ENCODE measurements at regions not wholly inside any gene's neighbourhood (a gene's known extent, or its start where the extent isn't known, plus 50 kb on each side); places are given as distances from the start of the nearest gene placed in this dataset.
"Not testable (repeated sequence)": the region's sequence is repeated elsewhere in the genome, so short reads cannot be mapped to it uniquely, and the experiment has no call there.

DNA sequence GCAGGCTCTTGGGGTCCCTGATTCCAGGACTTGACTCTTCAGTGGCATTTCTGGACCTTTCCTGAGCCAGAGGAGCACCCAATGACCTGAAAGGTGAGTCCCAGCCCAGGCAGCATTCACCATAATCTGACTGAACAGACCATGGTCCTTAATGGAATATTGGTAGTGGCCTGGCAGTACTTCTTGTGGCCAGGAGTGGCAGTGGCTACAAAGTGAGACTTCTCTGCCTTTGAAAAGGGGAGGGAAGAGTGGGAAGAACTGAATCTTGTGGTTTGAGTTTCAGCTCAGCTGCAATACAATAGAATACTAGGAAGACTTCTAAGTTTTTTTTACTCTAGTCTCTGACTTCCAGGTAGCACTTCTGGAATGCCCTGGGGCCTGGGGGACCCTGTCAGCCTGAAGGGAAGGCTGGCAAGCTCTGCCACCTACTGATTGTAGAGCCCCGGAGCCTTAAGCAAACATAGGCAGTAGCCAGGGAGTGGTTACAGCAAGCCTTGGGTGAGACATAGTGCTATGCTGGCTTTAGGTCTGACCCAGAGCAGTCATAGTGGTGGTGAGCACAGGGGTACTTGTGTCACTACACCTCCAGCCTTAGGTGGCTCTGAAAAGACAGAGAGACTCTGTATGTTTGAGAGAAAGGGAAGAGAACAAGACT is 674.2 kb upstream of the MANEA start:
- Histone ChIP-seq H3K27ac (no peak overlapping the region), H3K36me3 (no peaks in the 10 kb centered on the region), H3K4me3 (no peak overlapping the region), H3K27me3 (no peaks in the 10 kb centered on the region), H3K9me3 (no peaks in the 10 kb centered on the region), H3K4me1 (no peaks in the 10 kb centered on the region)
- WGBS (ENCODE audit: insufficient coverage, low coverage, low lambda C conversion rate, missing lambda C conversion rate) = 13% methylated on average over 1 of the region's 1 CpG
- TF ChIP-seq, protein P1, sequence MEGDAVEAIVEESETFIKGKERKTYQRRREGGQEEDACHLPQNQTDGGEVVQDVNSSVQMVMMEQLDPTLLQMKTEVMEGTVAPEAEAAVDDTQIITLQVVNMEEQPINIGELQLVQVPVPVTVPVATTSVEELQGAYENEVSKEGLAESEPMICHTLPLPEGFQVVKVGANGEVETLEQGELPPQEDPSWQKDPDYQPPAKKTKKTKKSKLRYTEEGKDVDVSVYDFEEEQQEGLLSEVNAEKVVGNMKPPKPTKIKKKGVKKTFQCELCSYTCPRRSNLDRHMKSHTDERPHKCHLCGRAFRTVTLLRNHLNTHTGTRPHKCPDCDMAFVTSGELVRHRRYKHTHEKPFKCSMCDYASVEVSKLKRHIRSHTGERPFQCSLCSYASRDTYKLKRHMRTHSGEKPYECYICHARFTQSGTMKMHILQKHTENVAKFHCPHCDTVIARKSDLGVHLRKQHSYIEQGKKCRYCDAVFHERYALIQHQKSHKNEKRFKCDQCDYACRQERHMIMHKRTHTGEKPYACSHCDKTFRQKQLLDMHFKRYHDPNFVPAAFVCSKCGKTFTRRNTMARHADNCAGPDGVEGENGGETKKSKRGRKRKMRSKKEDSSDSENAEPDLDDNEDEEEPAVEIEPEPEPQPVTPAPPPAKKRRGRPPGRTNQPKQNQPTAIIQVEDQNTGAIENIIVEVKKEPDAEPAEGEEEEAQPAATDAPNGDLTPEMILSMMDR (IDR thresholded peaks at IDR 0.05) = no peak
- TF ChIP-seq POLR2A (IDR thresholded peaks at IDR 0.05) = no peak
- no peak for ATAC-seq
- DNase-seq = no peak
- intact Hi-C loops (cut with DNase I) = no loop called here

DNA sequence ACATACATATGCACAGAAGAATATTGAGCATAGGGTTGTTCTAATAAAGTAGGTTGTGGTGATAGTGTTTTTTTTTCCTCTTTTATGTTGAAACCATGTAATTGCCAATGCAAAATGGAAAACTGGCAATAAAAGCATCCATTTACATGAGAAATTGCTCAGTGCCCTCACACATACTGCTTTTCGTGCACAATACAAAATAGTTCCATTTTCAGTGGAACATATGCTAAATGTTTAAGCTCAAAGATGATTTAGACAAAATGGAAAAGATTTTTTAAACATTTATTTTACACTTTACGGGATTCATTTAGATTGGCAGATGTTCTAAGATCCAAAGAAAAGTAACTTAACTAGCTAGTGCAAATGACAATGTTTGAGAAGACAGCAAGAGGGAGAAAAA is 678.1 kb upstream of the MANEA start:
- WGBS (ENCODE audit: insufficient coverage, low coverage, low lambda C conversion rate, missing lambda C conversion rate) = 39% methylated on average over 2 of the region's 2 CpGs

DNA sequence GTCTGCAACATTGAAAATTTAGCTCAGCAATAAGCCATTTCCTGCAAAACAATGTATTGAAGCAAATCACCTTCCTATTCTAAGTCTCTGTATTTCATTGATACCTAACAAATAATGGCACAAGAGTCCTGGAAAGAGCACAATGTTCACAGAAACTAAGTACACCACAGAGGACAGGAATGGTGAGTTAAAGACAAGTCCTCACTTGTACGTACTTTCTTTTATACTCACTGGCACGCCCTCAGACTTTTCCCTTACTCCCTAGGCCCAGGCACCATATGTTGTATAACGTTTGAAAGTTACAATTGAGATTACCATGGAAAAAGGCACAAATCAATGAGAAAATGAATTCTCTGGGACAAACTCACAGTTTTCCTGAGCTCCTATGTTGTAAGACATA is 683.0 kb upstream of the MANEA start:
- ATAC-seq = no peak
- H3K36me3 ChIP-seq = no peaks in the 10 kb centered on the region
- H3K4me3 ChIP-seq = no peak overlapping the region
- intact Hi-C loops (cut with DNase I) = no loop called here
- peaks cover 0 to 2% (median 0%) of the 10 kb centered on the region in 4 donors for H3K9me3 ChIP-seq
- H3K4me1 ChIP-seq = no peaks in the 10 kb centered on the region
- TF ChIP-seq, protein P1 (IDR thresholded peaks at IDR 0.05) = no peak
- no peak for TF ChIP-seq POLR2A (IDR thresholded peaks at IDR 0.05)
- DNase-seq = no peak
- no peaks in the 10 kb centered on the region for H3K27me3 ChIP-seq
- 36% methylated on average over 3 of the region's 3 CpGs for WGBS (ENCODE audit: insufficient coverage, low coverage, low lambda C conversion rate, missing lambda C conversion rate)
- no peak overlapping the region for H3K27ac ChIP-seq

More for the DNA sequence above, 678.1 kb upstream of the MANEA start:
- no peak overlapping the region for H3K27ac ChIP-seq
- intact Hi-C loops (cut with DNase I) = no loop called here
- H3K9me3 ChIP-seq = no peaks in the 10 kb centered on the region
- ATAC-seq (no peak), DNase-seq (no peak)
- H3K4me1 ChIP-seq = no peaks in the 10 kb centered on the region
- H3K4me3 ChIP-seq = no peak overlapping the region
- TF ChIP-seq POLR2A (IDR thresholded peaks at IDR 0.05) = no peak
- TF ChIP-seq, protein P1 (IDR thresholded peaks at IDR 0.05) = no peak
- H3K27me3 ChIP-seq = no peaks in the 10 kb centered on the region
- H3K36me3 ChIP-seq = no peaks in the 10 kb centered on the region

DNA sequence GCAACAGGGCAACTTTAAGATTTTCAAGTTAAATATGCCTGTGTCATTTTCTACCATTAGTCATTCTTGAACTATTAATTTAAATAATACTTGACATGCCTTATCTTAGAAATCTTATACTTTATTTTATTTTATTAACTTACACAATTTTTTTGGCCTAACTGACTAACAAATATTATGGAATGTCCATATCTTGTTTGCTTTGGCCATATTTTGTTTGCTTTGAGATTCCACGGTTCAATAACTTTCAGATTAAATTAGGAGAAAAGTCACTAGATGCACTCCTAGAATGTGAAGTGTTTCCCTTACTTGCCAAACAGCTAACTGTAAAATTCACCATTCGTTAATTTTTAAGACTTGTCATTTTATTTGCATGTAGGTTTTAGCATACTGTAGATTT is 684.0 kb upstream of the MANEA start:
- DNase-seq (no peak), ATAC-seq (no peak)
- Histone ChIP-seq H3K9me3 (peaks cover 0 to 2% (median 0%) of the 10 kb centered on the region in 4 donors), H3K27me3 (no peaks in the 10 kb centered on the region), H3K4me3 (no peak overlapping the region), H3K4me1 (no peaks in the 10 kb centered on the region), H3K27ac (no peak overlapping the region), H3K36me3 (no peaks in the 10 kb centered on the region)
- 65% methylated on average over 2 of the region's 2 CpGs for WGBS (ENCODE audit: insufficient coverage, low coverage, low lambda C conversion rate, missing lambda C conversion rate)
- TF ChIP-seq, protein P1 (IDR thresholded peaks at IDR 0.05) = no peak
- no peak for TF ChIP-seq POLR2A (IDR thresholded peaks at IDR 0.05)
- intact Hi-C loops (cut with DNase I) = no loop called here

DNA sequence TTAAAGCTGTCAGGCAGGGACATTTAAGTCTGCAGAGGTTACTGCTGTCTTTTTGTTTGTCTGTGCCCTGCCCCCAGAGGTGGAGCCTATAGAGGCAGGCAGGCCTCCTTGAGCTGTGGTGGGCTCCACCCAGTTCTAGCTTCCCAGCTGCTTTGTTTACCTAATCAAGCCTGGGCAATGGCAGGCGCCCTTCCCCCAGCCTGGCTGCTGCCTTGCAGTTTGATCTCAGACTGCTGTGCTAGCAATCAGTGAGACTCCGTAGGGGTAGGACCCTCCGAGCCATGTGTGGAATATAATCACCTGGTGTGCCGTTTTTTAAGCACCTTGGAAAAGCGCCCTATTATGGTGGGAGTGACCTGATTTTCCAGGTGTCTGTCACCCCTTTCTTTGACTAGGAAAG is 703.5 kb upstream of the MANEA start:
- WGBS (ENCODE audit: insufficient coverage, low coverage, low lambda C conversion rate, missing lambda C conversion rate) = 51% methylated on average over 5 of the region's 5 CpGs
- ATAC-seq; intact Hi-C loops (cut with DNase I); H3K4me1 ChIP-seq; H3K27ac ChIP-seq; H3K27me3 ChIP-seq; H3K9me3 ChIP-seq; H3K4me3 ChIP-seq; H3K36me3 ChIP-seq: not testable (repeated sequence)
- DNase-seq = peak in 1 of 3 donors; percentile 8

Data from right lobe of liver (tissue), 6 donors.